ENCODE measurements at regions not wholly inside any gene's neighbourhood (a gene's known extent, or its start where the extent isn't known, plus 50 kb on each side); places are given as distances from the start of the nearest gene placed in this dataset.

DNA sequence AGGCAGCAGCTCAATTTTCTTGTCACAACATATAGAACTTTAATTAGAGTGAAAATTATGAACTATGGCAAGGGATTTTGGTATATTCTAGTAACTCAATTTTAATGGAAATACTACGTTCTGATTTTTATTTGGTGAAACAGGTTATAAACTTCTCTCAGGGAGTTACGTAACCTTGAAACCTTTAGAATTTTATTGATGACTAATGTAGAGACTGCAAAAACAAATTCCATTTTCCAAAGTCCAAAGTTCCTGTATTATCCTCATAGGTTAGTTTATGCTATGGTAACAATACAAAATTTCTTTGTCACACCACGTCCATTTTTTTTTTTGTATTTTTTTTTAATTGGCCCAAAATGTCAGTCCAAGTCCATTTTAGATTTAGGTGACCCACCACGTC is 185.7 kb downstream of the KLF5 start:
- no peak overlapping the region for H3K4me3 ChIP-seq
- no peak for DNase-seq (ENCODE audit: low spot score in 2 of 2)
- H3K27ac ChIP-seq: no peak overlapping the region
- intact Hi-C loops (cut with DNase I): no loop called here
- TF ChIP-seq, protein P1, sequence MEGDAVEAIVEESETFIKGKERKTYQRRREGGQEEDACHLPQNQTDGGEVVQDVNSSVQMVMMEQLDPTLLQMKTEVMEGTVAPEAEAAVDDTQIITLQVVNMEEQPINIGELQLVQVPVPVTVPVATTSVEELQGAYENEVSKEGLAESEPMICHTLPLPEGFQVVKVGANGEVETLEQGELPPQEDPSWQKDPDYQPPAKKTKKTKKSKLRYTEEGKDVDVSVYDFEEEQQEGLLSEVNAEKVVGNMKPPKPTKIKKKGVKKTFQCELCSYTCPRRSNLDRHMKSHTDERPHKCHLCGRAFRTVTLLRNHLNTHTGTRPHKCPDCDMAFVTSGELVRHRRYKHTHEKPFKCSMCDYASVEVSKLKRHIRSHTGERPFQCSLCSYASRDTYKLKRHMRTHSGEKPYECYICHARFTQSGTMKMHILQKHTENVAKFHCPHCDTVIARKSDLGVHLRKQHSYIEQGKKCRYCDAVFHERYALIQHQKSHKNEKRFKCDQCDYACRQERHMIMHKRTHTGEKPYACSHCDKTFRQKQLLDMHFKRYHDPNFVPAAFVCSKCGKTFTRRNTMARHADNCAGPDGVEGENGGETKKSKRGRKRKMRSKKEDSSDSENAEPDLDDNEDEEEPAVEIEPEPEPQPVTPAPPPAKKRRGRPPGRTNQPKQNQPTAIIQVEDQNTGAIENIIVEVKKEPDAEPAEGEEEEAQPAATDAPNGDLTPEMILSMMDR (IDR thresholded peaks at IDR 0.05): no peak
- no peaks in the 10 kb centered on the region for H3K9me3 ChIP-seq
- no peaks in the 10 kb centered on the region for H3K27me3 ChIP-seq
- H3K4me1 ChIP-seq: no peaks in the 10 kb centered on the region
- H3K36me3 ChIP-seq: no peaks in the 10 kb centered on the region

DNA sequence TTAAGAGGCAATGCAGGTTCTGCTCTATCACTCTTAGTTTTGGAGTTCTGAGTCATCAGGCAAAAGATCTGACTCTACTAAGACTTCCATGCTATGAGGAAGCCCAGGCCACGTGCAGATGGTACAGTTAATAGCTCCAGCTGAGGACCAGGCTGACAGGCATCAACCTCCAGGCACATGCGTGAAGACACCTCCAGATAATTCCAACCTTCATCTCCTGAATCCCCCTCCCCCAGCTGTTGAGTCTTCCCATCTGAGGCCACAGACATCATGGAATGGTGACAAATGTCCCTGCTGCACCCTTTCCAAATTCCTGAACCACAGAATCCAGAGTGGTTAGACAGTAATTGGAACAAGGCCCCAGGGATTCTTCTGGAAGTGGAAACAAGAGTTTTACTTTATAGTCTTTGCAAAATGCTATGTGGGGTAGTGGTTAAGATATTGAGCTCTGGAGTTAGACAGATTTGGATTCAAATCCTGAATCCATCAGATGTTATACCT is 183.8 kb downstream of the KLF5 start:
- Histone ChIP-seq H3K4me1 (no peaks in the 10 kb centered on the region), H3K27ac (no peak overlapping the region), H3K4me3 (no peak overlapping the region), H3K9me3 (no peaks in the 10 kb centered on the region), H3K36me3 (no peaks in the 10 kb centered on the region), H3K27me3 (no peaks in the 10 kb centered on the region)
- intact Hi-C loops (cut with DNase I): no loop called here
- TF ChIP-seq, protein P1 (IDR thresholded peaks at IDR 0.05): no peak
- no peak for DNase-seq (ENCODE audit: low spot score in 2 of 2)

DNA sequence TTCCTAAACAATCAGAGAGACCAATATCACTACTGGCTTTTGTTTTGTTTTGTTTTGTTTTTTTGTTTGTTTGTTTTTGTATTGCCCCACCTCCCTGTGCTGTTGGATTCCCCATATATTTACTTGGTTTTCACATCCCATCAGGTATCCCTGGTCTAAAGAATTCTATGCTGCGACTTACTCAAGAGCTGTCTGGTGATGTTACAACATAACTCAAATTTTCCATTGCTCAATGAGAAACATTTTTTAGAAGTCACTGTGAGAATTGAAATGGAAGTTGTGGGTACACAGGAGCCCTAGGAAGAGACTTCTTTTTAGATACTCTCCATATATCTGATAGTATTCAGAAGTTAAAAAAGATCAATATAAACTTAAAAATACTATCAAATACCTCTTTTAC is 181.4 kb downstream of the KLF5 start:
- Histone ChIP-seq H3K36me3 (no peaks in the 10 kb centered on the region), H3K4me1 (no peaks in the 10 kb centered on the region), H3K4me3 (no peak overlapping the region), H3K27ac (no peak overlapping the region), H3K27me3 (no peaks in the 10 kb centered on the region), H3K9me3 (no peaks in the 10 kb centered on the region)
- intact Hi-C loops (cut with DNase I): no loop called here
- DNase-seq (ENCODE audit: low spot score in 2 of 2): no peak
- TF ChIP-seq, protein P1 (IDR thresholded peaks at IDR 0.05): no peak

DNA sequence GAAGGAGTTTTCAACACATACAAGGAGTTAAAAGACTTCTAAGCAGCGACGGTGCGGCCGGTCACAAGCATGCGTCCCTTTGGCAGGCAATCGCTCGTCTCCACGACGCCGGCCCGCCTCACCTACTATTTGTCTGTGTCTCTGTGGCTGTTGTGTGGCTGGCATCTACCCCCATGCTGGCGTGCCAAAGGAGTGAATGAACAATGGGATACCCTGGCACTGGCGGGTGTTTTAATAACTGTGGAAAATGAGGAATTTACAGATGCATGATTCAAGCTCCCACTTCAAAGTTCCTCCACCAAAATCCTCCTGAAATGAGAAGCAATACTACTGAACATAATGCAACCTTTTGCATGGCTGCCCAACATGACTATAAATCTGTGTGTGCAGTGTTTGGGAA is 176.6 kb downstream of the KLF5 start:
- H3K36me3 ChIP-seq: no peaks in the 10 kb centered on the region
- no peak overlapping the region for H3K27ac ChIP-seq
- no peaks in the 10 kb centered on the region for H3K27me3 ChIP-seq
- DNase-seq (ENCODE audit: low spot score in 2 of 2): no peak
- intact Hi-C loops (cut with DNase I): no loop called here
- no peaks in the 10 kb centered on the region for H3K4me1 ChIP-seq
- no peaks in the 10 kb centered on the region for H3K9me3 ChIP-seq
- H3K4me3 ChIP-seq: no peak overlapping the region
- TF ChIP-seq, protein P1 (IDR thresholded peaks at IDR 0.05): no peak

DNA sequence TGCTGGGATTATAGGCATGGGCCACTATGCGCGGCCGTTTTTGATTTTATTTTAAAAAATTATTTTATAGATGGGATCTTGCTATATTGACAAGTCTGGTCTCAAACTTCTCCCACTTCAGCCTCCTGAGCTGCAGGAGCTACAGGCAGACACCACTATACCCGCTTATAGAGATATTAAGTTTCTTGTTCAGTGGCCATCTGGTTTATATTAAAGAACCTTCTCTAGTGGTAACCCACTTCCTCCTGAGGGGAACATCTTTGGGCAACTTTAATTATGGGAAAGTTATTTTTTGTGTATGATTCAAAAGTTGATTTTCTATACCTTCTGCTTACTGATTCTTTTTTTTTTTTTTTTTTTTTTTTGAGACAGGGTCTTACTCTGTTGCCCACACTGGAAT is 172.7 kb downstream of the KLF5 start:
- TF ChIP-seq, protein P1 (IDR thresholded peaks at IDR 0.05): no peak
- no peak overlapping the region for H3K4me3 ChIP-seq
- intact Hi-C loops (cut with DNase I): no loop called here

DNA sequence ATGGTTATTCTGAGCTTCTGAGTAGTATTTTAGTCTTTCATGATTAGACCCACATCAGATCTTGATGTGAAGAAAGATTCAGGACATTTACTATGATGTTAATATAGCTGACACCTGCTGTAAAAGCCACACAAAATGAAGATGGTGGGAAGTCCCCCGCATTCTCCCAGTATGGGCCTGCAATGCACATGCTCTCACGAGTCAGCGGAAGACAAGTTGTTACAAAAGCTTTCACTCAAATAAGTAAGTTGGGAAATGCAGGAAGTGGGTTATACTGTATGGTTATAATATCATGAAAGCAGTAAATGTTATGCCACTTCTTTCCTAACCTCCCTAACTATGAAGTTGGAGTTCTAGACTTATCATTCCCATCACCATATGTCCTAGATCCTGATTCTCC is 171.9 kb downstream of the KLF5 start:
- Histone ChIP-seq H3K27me3 (no peaks in the 10 kb centered on the region), H3K9me3 (no peaks in the 10 kb centered on the region), H3K36me3 (no peaks in the 10 kb centered on the region), H3K4me1 (no peaks in the 10 kb centered on the region), H3K4me3 (no peak overlapping the region), H3K27ac (no peak overlapping the region)
- TF ChIP-seq, protein P1 (IDR thresholded peaks at IDR 0.05): no peak
- no peak for DNase-seq (ENCODE audit: low spot score in 2 of 2)
- intact Hi-C loops (cut with DNase I): no loop called here

More for the DNA sequence above, 172.7 kb downstream of the KLF5 start:
- Histone ChIP-seq H3K4me1 (no peaks in the 10 kb centered on the region), H3K27me3 (no peaks in the 10 kb centered on the region), H3K9me3 (no peaks in the 10 kb centered on the region), H3K36me3 (no peaks in the 10 kb centered on the region), H3K27ac (no peak overlapping the region)
- no peak for DNase-seq (ENCODE audit: low spot score in 2 of 2)
